Pons (tissue), 1 donor: ENCODE measurements at regions not wholly inside any gene's neighbourhood (a gene's known extent, or its start where the extent isn't known, plus 50 kb on each side); places are given as distances from the start of the nearest gene placed in this dataset.

ENCODE experiments used
- DNase-seq: peaks from one replicate; pipeline ENCODE4 v3.0.0-alpha.2; 2016; ENCODE audit warnings: low spot score

DNA sequence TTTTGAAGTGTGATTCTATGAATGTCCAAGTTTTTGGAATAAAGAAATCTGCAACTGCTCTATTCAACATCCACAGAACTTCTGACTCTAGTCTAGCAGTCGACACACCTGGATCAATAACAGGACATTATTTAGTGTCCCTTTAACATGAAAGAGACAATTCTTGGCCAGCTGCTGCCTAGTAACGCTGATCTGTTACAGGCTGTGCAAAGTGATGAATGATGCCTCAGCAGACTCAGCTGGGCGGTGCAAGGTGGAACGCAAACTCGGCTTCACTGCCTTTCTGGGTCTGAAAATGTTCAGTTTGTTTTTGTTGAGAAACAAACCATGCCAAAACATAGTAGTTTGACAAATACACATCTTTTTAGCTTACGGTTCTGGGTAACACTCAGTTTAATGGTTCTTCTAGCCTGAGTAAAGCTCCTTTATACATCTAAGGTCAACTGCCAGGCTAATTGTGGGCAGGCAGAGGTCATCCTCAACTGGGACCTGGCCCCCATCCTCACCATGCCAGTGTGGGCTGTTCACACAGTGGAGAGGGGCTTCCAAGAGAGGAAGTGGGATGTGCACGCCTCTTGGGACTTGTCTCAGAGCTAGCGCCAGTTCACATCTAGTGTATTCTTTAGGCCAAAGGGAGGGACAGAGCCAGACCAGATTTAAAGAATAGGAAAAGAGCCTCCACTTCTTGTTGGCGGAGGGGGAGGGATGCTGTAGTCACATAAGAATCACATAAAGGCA is 879.7 kb downstream of the QKI start:
- DNase-seq: no peak

DNA sequence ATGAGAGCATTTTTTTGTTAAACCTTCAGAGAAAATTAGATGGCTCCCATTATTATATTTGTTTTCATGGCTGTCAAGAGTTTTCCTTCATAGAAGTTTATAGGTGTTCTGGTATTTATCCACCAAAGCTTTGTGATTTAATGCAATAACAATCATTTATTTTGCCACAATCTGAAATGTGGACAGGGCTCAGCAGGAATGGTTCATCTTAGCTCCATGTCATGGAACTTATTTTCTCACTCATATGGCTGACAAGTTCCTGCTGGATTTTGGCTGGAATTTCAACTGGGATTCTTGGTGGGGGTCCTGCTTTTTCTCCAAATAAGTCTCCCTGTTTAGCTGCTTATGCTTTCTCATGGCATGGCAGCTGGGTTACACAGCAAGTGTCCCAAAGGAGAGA is 876.7 kb downstream of the QKI start:
- DNase-seq: no peak

- DNase-seq: no peak
Measured at GRCh38 chr6:164290101-164290500, 875.6 kb downstream of the QKI start.

- DNase-seq: no peak
Measured at GRCh38 chr6:164286011-164286410, 871.5 kb downstream of the QKI start.

- DNase-seq: no peak
Measured at GRCh38 chr6:164283574-164283973, 869.1 kb downstream of the QKI start.

- DNase-seq: no peak
Measured at GRCh38 chr6:164276211-164276610, 861.7 kb downstream of the QKI start.

DNA sequence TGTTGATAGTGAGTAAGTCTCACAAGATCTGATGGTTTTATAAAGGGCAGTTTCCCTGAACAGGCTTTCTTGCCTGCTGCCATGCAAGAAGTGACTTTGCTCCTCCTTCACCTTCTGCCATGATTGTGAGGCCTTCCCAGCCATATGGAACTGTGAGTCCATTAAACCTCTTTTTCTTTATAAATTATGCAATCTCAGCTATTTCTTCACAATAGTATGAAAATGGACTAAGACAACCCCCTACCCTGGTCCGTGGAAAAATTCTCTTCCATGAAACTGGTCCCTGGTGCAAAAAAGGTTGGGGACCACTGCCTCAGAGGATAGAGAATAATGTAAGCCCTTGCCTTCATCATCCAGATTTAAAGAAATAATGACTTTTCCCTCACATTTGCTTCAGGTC is 861.3 kb downstream of the QKI start:
- DNase-seq: no peak

DNA sequence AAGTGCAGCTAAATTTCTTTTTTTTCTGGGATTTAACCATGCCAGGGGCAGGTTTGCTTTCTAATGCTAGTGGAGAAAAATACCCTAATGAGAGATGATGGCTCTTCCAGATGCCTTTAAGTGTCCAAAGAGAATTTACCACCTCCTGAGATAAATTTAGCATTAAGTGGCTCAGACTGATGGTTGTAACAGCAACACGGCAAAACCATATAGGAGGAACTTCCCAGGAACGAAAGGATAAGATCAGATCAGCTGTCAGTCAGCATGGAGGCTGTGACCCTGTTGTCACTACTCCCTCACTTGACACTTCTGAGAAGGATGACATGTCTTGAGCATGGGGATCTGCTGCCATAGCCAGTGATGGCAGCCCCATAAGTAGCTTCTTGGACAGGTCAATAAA is 860.0 kb downstream of the QKI start:
- DNase-seq: no peak

GRCh38 chr6:164273491-164273890 is 859.0 kb downstream of the QKI start:
- no peak for DNase-seq

GRCh38 chr6:164266851-164267250 is 852.3 kb downstream of the QKI start:
- no peak for DNase-seq

- DNase-seq: no peak
Measured at GRCh38 chr6:164262348-164262747, 847.8 kb downstream of the QKI start.

DNA sequence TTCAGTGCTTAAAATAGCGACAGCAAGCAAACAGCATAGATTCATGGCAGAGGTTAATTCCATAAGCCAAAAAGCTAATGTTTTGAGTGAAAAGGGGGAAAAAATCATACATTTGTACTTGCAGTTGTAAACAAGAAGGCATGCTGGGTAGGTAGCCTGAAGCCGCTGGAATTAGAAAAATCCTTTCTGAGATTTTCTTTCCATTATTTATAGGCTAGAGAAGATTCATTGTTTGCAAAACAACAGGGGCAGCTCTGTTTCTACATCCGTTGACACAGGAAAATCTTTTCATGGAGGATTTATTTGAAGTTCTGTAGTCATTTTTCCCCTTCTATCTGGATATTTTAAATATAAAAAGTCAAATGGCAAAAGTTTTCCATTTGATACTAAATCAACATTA is 843.9 kb downstream of the QKI start:
- DNase-seq: peak; percentile 71

DNA sequence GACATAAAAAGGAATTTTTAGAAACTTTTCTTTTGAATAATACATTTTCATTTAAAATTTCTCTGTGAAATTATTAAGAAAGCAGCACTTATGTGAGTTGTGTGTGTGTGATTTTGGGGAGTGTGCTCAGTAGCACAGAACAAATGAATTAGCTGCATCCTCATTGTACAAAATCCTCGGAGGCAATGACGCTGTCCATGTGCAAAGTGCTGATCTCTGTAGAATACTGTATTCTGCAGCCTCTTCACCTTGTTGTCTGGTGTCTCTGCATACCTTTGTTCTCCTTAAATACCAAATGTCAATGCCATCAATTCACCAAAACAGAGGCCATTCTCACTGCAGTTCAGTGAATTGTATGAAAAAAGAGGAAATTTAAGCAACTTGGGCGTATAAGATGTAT is 838.4 kb downstream of the QKI start:
- no peak for DNase-seq

DNA sequence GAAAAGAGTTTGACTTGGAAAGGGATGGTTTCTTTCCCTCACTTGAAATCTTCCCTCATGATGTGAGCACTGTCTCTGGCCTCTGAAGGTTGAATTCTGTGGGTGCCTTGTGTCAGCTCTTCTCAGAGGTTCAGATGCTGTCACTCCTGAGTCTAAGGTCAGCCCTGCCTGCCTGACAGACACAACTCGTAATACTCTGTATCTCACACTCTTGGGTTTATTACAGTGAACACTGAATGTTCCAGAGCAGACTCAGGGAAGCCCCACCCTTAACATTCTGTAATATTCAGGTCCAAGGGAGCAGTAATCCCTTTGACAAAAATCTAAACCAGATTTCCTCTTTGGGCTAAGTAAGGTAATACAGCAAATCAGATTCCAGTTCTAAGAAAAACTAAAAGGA is 837.8 kb downstream of the QKI start:
- no peak for DNase-seq

DNA sequence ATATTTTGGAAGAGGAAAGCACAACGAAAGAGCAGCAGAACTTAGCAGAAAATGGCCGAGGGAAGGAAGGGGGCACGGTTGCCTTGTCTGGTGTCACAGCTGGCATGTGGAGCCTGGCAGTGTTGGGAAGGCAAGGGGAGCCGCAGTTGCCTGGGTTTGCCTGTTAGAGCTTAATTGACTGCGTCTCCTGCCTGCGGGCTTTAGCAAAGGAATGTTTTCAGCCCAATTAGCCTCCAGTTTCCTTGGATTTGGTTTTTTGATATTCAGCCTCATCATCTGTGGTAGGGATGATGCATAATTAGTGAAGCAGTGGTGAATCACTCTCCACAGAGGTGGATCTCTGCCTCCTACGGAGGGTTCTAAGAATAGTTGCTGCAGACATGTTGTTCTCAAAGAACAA is 832.6 kb downstream of the QKI start:
- no peak for DNase-seq

- DNase-seq: peak; percentile 17
Measured at GRCh38 chr6:164246082-164246481, 831.6 kb downstream of the QKI start.

DNA sequence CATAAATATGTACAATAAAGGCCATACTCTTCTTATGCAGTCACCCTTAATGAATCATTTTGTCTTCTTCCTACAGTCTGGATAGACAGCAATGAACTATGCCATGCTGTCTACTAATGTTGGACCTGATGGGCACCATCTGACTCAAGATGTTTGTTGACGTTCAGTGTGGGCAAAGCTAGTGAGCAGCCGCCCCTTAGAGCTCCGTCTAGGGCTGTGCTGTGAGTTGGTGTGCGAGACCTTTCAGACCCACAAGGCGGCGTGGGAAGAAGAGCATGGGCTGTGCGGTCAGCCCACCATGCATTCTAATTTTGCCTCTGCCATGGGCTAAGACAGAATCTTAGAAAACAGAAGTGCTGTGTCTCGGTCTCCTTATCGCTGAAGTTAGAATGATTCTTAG is 829.4 kb downstream of the QKI start:
- DNase-seq: no peak

DNA sequence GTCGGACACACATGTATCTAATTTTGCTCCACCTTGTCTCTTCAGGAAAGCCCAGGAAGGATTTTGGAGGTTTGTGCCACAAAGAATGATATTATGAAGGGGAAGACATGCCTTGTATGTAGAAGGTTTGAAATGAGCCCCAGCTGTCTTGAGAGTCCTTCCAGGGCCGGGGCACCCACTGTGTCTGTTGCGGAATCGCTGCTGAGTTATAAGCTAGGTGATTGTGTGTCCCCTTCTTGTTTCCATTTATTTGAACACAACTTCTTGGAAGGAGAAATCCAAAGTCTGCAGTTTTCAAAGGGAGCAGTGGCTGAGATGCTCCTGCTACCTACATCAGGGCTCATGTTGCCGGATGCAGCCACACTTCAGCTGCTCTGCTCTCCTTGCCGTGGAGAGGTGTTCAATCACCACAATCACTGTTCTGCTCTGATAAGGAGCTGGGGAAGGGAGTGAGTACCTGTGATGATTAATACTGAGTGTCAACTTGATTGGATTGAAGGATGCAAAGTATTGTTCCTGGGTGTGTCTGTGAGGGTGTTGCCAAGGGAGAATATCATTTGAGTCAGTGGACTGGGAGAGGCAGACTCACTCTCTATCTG is 828.6 kb downstream of the QKI start:
- no peak for DNase-seq

DNA sequence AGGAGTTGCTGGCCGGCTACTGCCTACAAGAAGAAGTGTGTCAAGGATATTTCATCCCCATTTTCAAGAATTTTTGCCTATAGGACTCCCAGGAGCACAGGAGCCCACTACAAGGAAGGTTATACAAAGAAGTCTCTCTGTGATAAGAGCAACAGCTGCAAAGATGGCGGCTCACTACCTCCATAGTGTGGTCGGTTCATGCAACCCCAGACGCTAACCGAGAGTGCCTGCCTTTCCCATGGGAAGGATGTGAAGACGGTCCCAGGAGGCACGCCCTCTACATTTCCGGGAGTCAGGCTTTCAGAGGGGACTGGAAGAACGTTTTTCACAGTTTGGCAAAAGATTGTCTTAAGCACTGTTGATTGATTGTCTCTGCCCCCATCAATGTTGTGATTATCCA is 816.3 kb downstream of the QKI start:
- DNase-seq: no peak

- no peak for DNase-seq
Measured at GRCh38 chr6:164230259-164230658, 815.7 kb downstream of the QKI start.

DNA sequence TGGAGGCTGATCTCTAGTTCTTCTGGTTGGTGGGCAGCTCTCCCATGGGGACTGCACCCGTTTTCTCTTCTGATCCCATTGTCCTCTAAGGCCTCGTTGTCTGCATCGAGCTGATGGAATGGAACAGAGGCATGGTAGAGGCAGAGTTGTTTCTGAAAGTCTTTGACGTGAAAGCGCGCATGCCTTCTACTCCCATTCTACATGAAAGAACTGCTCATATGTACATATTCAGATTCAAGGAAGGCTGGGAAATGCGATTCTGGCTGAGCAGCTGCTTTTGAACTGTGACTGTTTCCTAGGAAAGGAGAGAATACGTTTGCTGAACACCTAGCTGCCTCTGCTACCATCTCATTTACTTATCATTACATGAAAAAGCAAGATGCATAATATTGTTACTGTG is 815.2 kb downstream of the QKI start:
- DNase-seq: no peak

DNA sequence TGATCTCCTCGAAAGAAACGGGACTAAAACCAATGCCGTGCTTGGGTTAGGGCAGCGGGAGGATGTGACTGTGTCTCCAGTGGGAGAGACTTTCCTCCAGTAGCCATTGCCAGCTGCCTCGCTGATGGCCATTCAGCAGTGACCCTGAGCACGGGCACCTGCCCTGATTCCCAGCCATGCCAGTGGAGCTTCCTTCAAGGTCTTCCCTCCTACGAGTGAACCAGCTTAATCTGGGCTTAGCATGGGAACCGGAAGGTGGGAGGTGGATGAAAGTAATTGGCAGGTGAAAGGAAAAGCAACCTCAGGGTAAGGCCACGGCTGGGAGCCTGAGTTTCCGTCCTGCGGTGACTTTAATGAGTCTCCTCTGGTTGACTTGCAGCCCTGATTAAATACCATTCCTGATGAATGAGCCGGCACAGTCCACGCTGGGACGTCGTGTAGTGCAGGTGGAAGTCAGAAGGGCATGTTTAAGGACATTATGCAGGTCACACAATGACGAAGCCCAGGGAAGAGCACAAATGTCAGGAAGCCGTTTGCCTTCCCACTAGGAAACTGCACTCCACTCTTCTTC is 813.5 kb downstream of the QKI start:
- no peak for DNase-seq

GRCh38 chr6:164216839-164217238 is 802.3 kb downstream of the QKI start:
- no peak for DNase-seq

DNA sequence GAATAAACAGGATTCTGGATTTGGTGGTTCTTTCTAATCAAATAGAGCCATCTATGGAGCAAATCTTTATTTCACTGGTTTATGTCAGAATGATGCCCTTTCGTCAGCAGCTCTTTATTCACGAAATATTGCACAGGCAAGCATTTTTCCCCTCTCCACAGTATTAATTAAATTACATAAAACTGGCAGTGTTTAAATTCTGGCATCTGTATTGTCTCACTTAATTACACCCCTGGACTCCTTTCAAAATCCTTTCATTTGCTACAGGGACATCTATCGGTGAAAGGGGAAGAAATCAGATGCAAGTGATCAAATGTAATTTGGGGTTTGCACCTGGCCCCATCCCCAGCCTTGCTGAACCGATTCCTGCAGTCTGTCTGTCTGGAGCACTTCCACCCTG is 801.9 kb downstream of the QKI start:
- peak; percentile 27 for DNase-seq
